Activated naive CD8-positive, alpha-beta T cell treated with anti-CD3 and anti-CD28 coated beads, Interleukin-2, amount 50 U/mL, for 24 hours (primary cell): ENCODE measurements at regions not wholly inside any gene's neighbourhood (a gene's known extent, or its start where the extent isn't known, plus 50 kb on each side); places are given as distances from the start of the nearest gene placed in this dataset.
"Not testable (repeated sequence)": the region's sequence is repeated elsewhere in the genome, so short reads cannot be mapped to it uniquely, and the experiment has no call there.

Experiments used
- ATAC-seq: fragments of 150-1000 bp; cut with Tn5 transposase; one replicate; pipeline ENCODE4 v1.10.0; 2021
- DNase-seq: peaks from one replicate; pipeline ENCODE4 v3.0.0; 2021
- H3K27ac Mint-ChIP-seq: one replicate; pipeline ENCODE4 v1.8.0; 2021; ENCODE audit warnings: mild to moderate bottlenecking, mixed read lengths
- H3K27me3 Mint-ChIP-seq: one replicate; pipeline ENCODE4 v1.8.0; 2021; ENCODE audit warnings: mixed read lengths
- H3K36me3 Mint-ChIP-seq: one replicate; pipeline ENCODE4 v1.8.0; 2021; ENCODE audit warnings: low read depth, mixed read lengths
- H3K4me1 Mint-ChIP-seq: one replicate; pipeline ENCODE4 v1.8.0; 2021; ENCODE audit warnings: mixed read lengths
- H3K4me3 Mint-ChIP-seq: one replicate; pipeline ENCODE4 v1.8.0; 2021; ENCODE audit warnings: mild to moderate bottlenecking, moderate library complexity, mixed read lengths
- H3K9me3 Mint-ChIP-seq: one replicate; pipeline ENCODE4 v1.8.0; 2021; ENCODE audit warnings: mixed read lengths

DNA sequence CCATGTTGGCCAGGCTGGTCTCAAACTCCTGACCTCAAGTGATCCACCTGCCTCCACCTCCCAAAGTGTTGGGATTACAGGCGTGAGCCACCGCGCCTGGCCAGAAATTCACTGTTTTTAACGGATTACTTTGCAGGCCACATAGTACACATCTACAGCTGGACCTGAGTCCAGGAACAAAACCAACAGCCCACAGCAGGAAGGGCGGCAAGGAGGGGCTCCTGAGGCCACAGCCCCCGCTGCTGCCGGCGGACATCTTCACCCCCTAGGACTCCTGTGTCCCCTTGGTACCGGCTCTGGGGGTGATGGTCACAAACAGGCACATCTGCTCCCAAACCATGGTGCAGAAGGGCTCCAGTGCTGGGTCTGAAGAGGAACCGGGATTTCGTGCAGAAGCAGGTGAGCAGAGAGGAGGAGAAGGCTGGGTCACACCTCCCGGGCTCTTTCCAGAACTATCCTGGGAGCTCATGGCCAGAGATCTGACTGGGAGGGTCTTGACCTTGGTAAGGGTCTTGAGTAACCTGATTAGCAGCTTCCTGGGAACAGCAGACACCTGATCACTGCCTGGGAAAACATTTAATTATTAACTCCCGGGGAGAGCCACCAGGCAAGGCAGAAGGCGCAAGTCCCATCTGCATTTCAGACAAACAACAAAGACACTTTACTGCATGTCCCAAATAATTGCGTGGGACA is 99.9 kb downstream of the SHANK2 start:
- H3K36me3 Mint-ChIP-seq, H3K27ac Mint-ChIP-seq, DNase-seq, H3K4me1 Mint-ChIP-seq, H3K9me3 Mint-ChIP-seq, ATAC-seq, H3K4me3 Mint-ChIP-seq: not testable (repeated sequence)
- H3K27me3 Mint-ChIP-seq: peaks cover 22% of the 10 kb centered on the region

DNA sequence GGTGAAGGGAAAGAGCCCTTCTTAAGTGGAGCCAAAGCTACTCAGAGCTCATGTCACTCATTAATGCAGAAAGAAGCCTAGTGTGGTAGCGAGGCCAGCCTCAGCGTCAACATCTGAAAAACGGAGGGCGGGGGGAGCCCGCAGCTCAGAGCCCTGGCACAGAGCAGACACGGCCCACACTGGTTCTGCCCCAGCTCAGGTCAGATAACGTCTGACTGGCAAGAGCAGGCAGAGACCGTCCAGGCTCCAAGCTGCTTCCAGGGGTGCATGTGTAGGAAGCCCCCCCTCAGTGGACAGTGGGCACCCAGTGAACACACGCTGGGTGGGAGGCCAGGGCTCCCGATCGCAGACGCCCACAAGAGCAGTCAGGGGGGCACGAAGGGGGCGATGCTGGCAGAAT is 100.8 kb downstream of the SHANK2 start:
- DNase-seq: no peak
- peaks cover 4% of the 10 kb centered on the region for H3K9me3 Mint-ChIP-seq
- peaks cover 24% of the 10 kb centered on the region for H3K27me3 Mint-ChIP-seq
- no peaks in the 10 kb centered on the region for H3K36me3 Mint-ChIP-seq
- no peak overlapping the region for H3K4me3 Mint-ChIP-seq
- no peaks in the 10 kb centered on the region for H3K4me1 Mint-ChIP-seq
- H3K27ac Mint-ChIP-seq: no peak overlapping the region
- no peak for ATAC-seq

DNA sequence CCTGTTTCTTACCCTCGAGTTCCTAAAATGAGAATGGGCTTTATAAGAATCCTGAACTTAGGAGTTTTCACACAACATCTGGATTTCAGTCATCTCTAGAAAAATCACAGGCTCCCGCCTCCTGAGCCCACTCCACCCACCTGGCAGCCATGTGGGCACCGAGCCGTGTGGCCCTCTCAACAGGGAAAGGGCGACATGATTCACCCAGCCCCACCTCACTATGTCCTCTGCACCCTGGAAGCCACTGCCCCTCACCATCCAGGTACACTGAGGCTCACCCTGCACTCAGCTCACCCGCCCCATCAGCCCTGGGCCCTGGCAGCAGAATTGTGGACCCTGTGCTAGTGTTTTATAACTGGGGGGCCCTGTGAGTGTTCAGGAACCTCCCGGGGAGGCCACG is 101.5 kb downstream of the SHANK2 start:
- H3K4me3 Mint-ChIP-seq: no peak overlapping the region
- H3K36me3 Mint-ChIP-seq: no peaks in the 10 kb centered on the region
- H3K27me3 Mint-ChIP-seq: peaks cover 21% of the 10 kb centered on the region

DNA sequence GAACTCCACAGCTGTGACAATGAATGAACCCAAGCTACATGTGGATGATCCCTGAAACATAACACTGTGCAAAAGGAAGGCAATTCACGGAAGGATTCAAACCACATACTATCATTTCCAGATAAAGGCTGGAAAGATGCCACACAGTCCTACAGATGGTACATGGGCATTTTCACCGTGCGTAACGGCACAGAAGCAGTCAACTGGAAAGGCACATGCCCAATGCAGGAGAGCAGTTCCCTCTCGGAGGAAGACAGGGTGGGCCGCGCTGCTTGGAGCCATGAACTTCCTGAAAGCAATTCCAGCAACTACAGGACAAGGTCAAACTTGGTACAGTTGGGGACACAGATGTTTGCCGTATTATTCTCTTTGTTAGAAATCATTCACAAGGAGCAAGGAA is 103.7 kb downstream of the SHANK2 start:
- Mint-ChIP-seq H3K27ac (no peak overlapping the region), H3K27me3 (peaks cover 21% of the 10 kb centered on the region), H3K36me3 (no peaks in the 10 kb centered on the region), H3K4me3 (no peak overlapping the region), H3K4me1 (no peaks in the 10 kb centered on the region), H3K9me3 (peaks cover 4% of the 10 kb centered on the region)
- no peak for DNase-seq
- ATAC-seq: no peak

More for the DNA sequence above, 101.5 kb downstream of the SHANK2 start:
- Mint-ChIP-seq H3K4me1 (no peaks in the 10 kb centered on the region), H3K27ac (no peak overlapping the region), H3K9me3 (peaks cover 4% of the 10 kb centered on the region)
- no peak for ATAC-seq
- no peak for DNase-seq

DNA sequence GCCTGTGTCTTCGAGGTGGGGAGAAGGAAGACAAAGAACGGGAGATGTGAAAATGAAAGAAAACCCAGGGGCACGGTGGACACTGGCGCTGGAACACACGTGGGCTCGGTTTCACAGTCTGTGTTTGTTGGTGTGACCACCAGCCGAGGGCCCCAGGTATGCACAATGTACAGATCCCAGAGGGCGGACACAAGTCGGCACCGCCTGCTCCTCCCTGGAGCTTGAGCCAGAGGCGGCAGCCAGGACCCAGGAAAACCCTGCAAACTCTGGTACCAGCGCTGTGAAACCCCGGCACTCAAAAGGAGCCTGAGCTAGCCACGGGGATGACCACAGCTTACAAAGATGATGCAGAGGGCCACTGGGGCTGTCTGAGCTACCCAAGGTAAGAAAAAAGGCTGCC is 105.0 kb downstream of the SHANK2 start:
- Mint-ChIP-seq H3K36me3 (no peaks in the 10 kb centered on the region), H3K4me1 (no peaks in the 10 kb centered on the region), H3K27ac (no peak overlapping the region), H3K4me3 (no peak overlapping the region), H3K9me3 (peaks cover 4% of the 10 kb centered on the region), H3K27me3 (peaks cover 13% of the 10 kb centered on the region)
- DNase-seq (no peak), ATAC-seq (no peak)

DNA sequence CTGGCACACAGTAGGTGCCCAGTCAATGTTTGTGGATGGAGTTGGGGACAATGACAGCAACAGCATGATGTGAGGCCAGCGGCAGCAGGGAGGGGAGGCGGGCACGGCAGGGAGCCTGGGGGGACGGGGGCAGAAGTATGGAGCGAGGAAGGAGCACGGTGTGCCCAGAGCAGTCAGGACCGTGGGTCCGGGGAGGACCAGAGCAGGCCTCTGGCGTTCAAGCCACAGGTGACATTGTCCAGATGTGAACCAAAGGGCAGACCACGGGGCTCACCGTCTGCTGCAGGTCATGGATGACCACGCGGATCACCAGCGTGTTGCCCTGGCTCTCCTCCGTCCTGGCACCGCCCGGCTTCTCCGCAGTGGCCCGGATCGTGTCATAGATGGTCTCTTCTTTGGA is 105.5 kb downstream of the SHANK2 start:
- Mint-ChIP-seq H3K27me3 (peaks cover 13% of the 10 kb centered on the region), H3K27ac (no peak overlapping the region), H3K9me3 (peaks cover 4% of the 10 kb centered on the region), H3K4me1 (no peaks in the 10 kb centered on the region), H3K36me3 (no peaks in the 10 kb centered on the region), H3K4me3 (no peak overlapping the region)
- no peak for DNase-seq
- no peak for ATAC-seq

DNA sequence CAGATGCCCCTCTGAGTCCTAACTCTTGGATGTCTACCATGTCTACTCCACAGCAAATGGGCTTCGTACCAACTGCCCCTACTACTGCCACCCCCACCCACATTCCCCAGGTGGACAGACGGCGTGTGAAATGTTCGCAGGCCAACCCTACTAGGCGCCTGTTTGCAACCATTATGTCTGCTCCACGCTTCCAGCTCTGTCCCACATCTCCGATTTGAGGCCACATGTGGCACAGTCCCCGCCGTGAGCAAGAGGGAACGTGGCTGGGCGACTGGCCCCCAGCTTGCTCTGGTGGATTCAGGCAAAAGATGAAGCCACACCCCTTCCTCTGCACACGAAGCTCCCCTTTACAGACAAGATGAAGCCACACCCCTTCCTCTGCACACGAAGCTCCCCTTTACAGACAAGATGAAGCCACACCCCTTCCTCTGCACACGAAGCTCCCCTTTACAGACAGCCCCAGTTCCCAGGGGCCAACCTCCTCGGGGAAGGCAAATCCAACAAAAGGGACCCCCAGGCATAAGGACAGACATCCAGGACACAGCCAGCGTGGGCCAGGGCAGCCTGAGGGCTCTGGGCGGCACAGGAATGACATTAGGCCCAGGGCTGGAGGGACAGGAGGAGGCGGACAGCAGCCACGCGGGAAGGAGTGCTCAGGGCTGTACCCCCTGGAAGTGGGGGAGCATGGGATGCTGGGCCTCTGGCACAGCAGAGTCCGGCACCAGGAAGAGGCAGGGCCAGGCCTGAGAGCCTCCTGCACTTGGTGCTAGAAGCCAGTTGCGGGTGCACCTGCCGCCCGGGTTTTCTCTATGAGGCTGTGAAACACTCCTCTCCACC is 106.2 kb downstream of the SHANK2 start:
- H3K36me3 Mint-ChIP-seq: no peaks in the 10 kb centered on the region
- H3K4me1 Mint-ChIP-seq: no peaks in the 10 kb centered on the region
- peaks cover 4% of the 10 kb centered on the region for H3K9me3 Mint-ChIP-seq
- no peak overlapping the region for H3K4me3 Mint-ChIP-seq
- no peak overlapping the region for H3K27ac Mint-ChIP-seq
- DNase-seq (no peak), ATAC-seq (no peak)
- H3K27me3 Mint-ChIP-seq: peaks cover 11% of the 10 kb centered on the region

DNA sequence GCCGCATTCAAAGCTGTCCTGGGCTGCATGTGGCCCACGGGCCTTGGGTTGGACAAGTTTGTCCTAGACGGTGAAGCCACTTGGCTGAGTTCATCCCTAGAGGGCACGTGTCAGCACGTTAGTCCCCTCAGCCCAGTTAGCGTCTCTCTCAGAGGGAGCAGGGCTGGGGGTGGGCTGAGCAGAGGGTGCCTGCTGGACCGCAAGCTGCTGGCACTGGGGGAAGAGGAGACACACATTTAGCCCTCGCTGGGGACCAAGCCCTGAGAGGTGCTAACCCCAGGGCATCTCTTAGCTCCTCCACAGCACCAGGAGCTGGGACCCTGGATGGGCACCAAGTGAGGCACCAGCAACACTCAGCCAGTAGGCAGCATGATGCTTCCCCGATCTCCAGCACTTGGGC is 107.0 kb downstream of the SHANK2 start:
- no peaks in the 10 kb centered on the region for H3K4me1 Mint-ChIP-seq
- H3K27ac Mint-ChIP-seq: no peak overlapping the region
- DNase-seq (no peak), ATAC-seq (no peak)
- peaks cover 11% of the 10 kb centered on the region for H3K27me3 Mint-ChIP-seq
- H3K36me3 Mint-ChIP-seq: no peaks in the 10 kb centered on the region
- no peak overlapping the region for H3K4me3 Mint-ChIP-seq
- peaks cover 4% of the 10 kb centered on the region for H3K9me3 Mint-ChIP-seq

DNA sequence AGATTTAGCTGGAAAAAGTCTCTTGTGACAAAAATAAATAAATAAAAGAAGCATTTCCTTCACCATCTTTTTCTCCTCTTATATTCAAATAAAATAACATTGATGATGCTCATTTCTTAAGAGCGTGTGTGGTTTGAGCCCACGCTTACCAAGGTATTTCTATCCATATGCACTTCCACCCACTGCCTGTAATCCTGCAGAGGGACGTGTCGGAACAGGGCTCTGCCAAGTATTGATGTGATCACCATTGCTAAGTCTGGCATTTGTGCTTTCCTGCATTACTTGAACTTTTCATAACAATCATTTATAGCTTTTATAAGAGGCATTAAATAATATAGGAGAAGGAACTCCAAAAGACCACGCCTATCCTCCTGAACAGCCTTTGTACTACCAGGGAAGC is 107.6 kb downstream of the SHANK2 start:
- H3K4me3 Mint-ChIP-seq: no peak overlapping the region
- peaks cover 4% of the 10 kb centered on the region for H3K9me3 Mint-ChIP-seq
- no peak for ATAC-seq
- DNase-seq: no peak
- no peaks in the 10 kb centered on the region for H3K36me3 Mint-ChIP-seq
- H3K27me3 Mint-ChIP-seq: peaks cover 11% of the 10 kb centered on the region
- no peaks in the 10 kb centered on the region for H3K4me1 Mint-ChIP-seq
- no peak overlapping the region for H3K27ac Mint-ChIP-seq

DNA sequence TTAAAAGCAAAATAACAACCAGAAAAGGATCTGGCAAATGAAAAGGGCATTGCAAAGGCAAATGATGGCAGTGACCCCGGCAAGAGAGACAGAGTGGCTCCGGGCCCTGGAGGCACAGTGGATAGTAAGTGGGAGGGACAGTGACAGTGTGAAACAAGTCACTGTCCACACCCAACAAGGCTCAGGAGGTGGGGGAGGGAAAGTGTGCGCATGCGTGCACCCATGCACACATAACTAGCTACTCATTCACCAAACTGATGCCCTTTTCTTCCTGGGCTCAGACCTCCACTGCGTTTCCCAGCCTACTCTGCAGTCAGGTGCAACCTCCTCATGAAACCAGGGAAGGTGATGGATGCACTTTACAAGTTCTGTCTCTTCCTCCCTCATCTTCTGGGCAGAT is 108.4 kb downstream of the SHANK2 start:
- H3K4me1 Mint-ChIP-seq: no peaks in the 10 kb centered on the region
- no peak for DNase-seq
- H3K27ac Mint-ChIP-seq: no peak overlapping the region

DNA sequence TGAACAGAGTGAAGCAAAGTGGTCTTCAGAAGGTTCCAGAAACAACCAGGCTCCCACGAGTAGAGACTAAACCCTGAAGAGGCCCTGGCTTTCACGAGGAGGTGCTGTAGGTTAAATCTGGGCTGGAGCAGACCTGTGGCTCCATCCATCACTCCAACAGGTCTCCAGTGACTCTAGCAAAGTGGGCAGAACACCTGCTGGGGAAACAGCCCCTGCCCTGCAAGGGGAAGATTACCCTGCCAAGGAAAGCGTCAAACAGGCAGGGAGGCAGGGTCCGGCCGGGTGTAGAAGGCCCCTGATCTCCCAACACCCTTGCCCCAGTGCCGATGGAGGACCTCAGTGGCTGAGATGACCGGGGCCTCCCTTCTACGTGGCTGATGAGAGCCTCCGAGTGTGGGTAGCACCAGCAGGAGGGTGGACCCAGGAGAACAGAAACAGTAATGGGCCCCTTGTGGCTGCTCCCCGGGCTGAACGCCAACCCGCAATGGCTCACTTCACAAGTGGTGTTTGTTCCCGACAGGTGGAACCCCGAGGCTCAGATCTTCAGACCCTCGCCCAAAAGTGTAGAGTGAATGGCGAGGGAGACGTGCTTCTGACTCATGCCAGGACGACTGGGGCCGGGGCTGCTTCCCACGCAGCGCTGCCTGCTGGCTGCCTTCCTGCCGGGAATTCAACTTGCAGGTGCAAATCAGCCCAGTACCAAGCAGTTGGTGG is 112.0 kb downstream of the SHANK2 start:
- no peaks in the 10 kb centered on the region for H3K4me1 Mint-ChIP-seq
- H3K27ac Mint-ChIP-seq: no peak overlapping the region
- ATAC-seq: no peak
- no peaks in the 10 kb centered on the region for H3K36me3 Mint-ChIP-seq
- no peak overlapping the region for H3K4me3 Mint-ChIP-seq
- no peak for DNase-seq
- H3K9me3 Mint-ChIP-seq: no peaks in the 10 kb centered on the region
- peaks cover 5% of the 10 kb centered on the region for H3K27me3 Mint-ChIP-seq

More for the DNA sequence above, 108.4 kb downstream of the SHANK2 start:
- Mint-ChIP-seq H3K27me3 (peaks cover 6% of the 10 kb centered on the region), H3K36me3 (no peaks in the 10 kb centered on the region), H3K4me3 (no peak overlapping the region), H3K9me3 (no peaks in the 10 kb centered on the region)
- no peak for ATAC-seq

DNA sequence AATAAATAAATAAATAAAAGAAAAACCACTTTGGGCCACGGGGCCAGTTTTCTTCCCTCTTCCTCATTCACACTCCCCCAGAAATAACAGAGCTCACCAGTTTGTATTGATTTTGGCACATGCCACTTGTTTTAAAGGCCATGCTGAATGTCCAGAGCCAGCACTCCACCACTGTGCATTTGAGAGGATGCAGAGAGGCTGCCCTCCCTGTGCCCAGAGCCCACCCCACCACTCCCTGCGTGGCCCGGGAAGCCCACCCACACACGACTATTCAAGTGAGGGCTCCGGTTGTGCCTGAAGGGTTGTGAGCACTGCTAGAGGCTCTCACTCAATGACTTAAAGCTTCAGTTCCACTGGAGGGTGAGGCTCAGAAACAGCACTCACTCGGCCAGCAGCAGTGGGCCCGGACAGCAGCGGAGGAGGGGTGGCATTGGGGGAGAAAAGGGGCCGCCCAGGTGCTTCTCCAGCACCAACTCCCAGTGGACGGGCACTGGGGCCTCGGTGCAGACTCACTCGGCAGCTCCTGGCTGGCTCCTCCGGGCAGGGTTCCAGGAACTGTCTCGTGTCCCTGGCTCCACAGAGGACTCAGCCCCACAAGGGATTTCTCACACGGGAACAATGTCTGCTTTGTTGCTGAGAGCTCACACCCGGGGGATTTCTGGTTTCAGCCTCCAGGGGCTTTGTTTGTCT is 112.7 kb downstream of the SHANK2 start:
- Mint-ChIP-seq H3K4me3 (no peak overlapping the region), H3K27ac (no peak overlapping the region), H3K9me3 (no peaks in the 10 kb centered on the region), H3K36me3 (no peaks in the 10 kb centered on the region), H3K4me1 (no peaks in the 10 kb centered on the region), H3K27me3 (peaks cover 5% of the 10 kb centered on the region)
- DNase-seq (no peak), ATAC-seq (no peak)

DNA sequence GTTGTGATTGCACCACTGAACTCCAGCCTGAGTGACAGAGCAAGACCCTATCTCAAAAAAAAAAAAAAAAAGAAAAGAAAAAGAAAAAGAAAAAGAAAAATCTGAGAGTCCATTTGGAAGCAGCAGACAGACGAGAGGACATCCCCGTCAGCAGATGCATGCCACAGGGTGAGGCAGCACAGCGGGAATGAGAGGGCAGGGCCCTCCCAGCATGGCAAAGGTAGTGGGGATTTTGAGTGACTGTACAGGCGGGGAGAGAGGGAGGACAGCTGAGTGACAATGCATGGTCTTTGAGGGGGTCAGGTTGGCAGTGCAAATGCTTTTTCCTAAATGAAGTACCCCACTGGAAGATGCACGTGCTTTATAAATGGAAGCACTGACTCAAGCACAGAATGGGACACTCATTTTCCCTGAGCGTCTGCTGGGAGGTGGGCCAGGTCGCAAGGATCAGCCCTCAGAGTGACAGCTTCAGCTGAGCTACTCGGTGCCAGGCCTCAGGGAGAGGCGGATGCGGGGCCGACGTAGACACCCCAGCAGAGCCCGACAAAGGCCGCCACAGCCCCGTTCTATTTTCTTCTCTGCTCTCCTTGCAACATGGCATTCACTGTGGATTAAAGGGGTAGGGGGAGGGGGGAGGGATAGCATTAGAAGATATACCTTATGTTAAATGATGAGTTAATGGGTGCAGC is 113.5 kb downstream of the SHANK2 start:
- H3K36me3 Mint-ChIP-seq: no peaks in the 10 kb centered on the region
- no peak overlapping the region for H3K27ac Mint-ChIP-seq
- no peaks in the 10 kb centered on the region for H3K4me1 Mint-ChIP-seq
- DNase-seq (no peak), ATAC-seq (no peak)
- H3K4me3 Mint-ChIP-seq: no peak overlapping the region
- peaks cover 5% of the 10 kb centered on the region for H3K27me3 Mint-ChIP-seq
- H3K9me3 Mint-ChIP-seq: no peaks in the 10 kb centered on the region

DNA sequence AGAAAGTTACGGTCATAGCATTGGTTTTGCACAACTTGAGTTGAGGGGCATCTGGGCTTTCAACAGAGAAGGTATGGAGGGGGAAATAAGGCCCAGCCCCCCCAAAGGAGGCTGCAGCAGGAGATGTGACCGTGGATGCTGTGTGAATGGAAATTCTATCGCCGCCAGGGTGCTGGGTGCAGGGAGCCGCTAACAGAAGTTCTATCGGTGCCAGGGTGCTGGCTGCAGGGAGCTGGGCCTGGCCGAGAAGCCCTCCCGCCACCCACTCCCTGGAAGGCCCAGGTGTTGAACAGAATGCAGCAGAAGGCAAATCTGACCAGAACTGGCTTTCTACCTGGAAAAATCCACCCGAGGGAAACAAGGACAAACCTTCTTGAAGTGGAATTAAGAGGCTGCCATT is 115.0 kb downstream of the SHANK2 start:
- DNase-seq: no peak
- H3K4me3 Mint-ChIP-seq: no peak overlapping the region
- H3K27me3 Mint-ChIP-seq: peaks cover 2% of the 10 kb centered on the region
- H3K36me3 Mint-ChIP-seq: no peaks in the 10 kb centered on the region
- no peak overlapping the region for H3K27ac Mint-ChIP-seq
- no peaks in the 10 kb centered on the region for H3K4me1 Mint-ChIP-seq
- no peaks in the 10 kb centered on the region for H3K9me3 Mint-ChIP-seq
- no peak for ATAC-seq
